Neural cell (in vitro differentiated cells): ENCODE measurements at regions not wholly inside any gene's neighbourhood (a gene's known extent, or its start where the extent isn't known, plus 50 kb on each side); places are given as distances from the start of the nearest gene placed in this dataset.

Experiments used
- RAD21 ChIP-seq: fragments of 450-650 bp; conservative IDR thresholded peaks from 2 replicates; pipeline ENCODE4 v1.6.1; 2014; ENCODE audit warnings: antibody characterized with exemption, mild to moderate bottlenecking, moderate library complexity
- REST ChIP-seq: IDR thresholded peaks from 2 replicates; pipeline ENCODE4 v1.6.1; 2012; ENCODE audit warnings: borderline replicate concordance

- TF ChIP-seq RAD21 (no peak), REST (no peak)
Observed at GRCh38 chr18:30556112-30556511, 486.4 kb downstream of the DSC3 start.
